BJ (cell line): ENCODE measurements at regions not wholly inside any gene's neighbourhood (a gene's known extent, or its start where the extent isn't known, plus 50 kb on each side); places are given as distances from the start of the nearest gene placed in this dataset.

Source experiments
- CTCF ChIA-PET: fragments of 350-600 bp; formaldehyde crosslinking; extraction: SDS; loops from one replicate; lab custom pipeline; 2021; ENCODE audit warnings: antibody characterized with exemption, inconsistent platforms; lab: Yijun Ruan, JAX
- POLR2A ChIA-PET: fragments of 300-600 bp; sonication (Branson Sonifier 250); formaldehyde crosslinking; extraction: SDS; loops from one replicate; lab custom pipeline; 2021; ENCODE audit warnings: antibody characterized with exemption; lab: Charles Lee
- DNase-seq: peaks from one replicate; pipeline ENCODE4 v3.0.0-alpha.2; 2011; ENCODE audit warnings: low read depth
- H3K27me3 ChIP-seq: 2 replicates; pipeline ENCODE4 v1.6.0; 2011; ENCODE audit warnings: low read length; ENCODE audit not compliant: control insufficient read depth, insufficient read depth
- H3K36me3 ChIP-seq: 2 replicates; pipeline ENCODE4 v1.5.1; 2011; ENCODE audit warnings: low read length; ENCODE audit not compliant: control insufficient read depth, insufficient read depth
- H3K4me3 ChIP-seq: 2 replicates; pipeline ENCODE4 v1.5.1; 2011; ENCODE audit warnings: low read depth, mild to moderate bottlenecking, control low read depth, low read length
- TF ChIP-seq, protein P1 (sequence below): IDR thresholded peaks from 2 replicates; pipeline ENCODE4 v1.5.1; 2011; ENCODE audit warnings: low read depth, mild to moderate bottlenecking, control low read depth, inconsistent platforms, low read length, moderate library complexity; ENCODE audit not compliant: insufficient read depth

DNA sequence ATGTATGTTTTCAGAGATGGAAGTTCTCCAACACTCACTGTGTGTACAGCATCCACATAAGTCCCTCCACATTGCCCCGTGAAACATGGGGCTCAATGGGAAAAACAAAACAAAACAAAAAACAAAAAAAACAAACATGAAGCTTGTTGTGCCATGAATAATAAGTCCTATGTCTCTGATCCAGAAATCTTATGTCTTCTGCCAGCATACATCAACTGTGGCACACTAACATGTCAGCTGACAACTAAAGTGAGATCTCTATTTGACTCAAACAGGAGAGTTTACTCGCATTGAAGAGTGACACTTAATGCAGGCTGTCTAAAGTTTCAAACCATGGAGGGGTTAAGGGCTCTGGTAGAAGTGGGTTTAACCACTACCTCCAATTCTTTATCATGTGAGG, 180.2 kb upstream of the ROBO1 start:
- H3K4me3 ChIP-seq, result no peak overlapping the region
- ChIA-PET POLR2A (no interaction called here), CTCF (no interaction called here)
- no peak for DNase-seq
- no peaks in the 10 kb centered on the region for H3K36me3 ChIP-seq
- TF ChIP-seq, protein P1, sequence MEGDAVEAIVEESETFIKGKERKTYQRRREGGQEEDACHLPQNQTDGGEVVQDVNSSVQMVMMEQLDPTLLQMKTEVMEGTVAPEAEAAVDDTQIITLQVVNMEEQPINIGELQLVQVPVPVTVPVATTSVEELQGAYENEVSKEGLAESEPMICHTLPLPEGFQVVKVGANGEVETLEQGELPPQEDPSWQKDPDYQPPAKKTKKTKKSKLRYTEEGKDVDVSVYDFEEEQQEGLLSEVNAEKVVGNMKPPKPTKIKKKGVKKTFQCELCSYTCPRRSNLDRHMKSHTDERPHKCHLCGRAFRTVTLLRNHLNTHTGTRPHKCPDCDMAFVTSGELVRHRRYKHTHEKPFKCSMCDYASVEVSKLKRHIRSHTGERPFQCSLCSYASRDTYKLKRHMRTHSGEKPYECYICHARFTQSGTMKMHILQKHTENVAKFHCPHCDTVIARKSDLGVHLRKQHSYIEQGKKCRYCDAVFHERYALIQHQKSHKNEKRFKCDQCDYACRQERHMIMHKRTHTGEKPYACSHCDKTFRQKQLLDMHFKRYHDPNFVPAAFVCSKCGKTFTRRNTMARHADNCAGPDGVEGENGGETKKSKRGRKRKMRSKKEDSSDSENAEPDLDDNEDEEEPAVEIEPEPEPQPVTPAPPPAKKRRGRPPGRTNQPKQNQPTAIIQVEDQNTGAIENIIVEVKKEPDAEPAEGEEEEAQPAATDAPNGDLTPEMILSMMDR, result no peak
- no peaks in the 10 kb centered on the region for H3K27me3 ChIP-seq

DNA sequence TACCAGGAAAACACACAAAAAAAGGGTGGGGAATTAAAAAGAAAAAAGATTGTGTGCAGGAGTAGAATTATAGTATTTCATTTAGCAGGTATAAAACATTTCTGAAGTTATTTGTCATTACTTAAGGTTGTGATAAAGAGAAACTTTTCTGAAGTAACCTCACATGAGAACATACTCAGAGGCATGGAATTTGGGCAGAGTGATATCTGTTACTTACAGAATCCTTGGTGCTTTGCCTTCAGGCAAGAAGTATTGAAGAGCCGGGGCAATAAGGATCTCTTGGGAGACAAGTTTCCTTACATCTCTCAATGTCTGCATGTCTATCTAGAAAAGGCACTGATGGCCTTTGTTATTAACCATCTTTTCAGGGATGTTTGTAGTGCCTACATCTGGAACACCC, 179.7 kb upstream of the ROBO1 start:
- TF ChIP-seq, protein P1, result no peak
- H3K36me3 ChIP-seq, result no peaks in the 10 kb centered on the region
- no peak for DNase-seq
- POLR2A ChIA-PET, result no interaction called here
- CTCF ChIA-PET, result no interaction called here
- no peaks in the 10 kb centered on the region for H3K27me3 ChIP-seq
- no peak overlapping the region for H3K4me3 ChIP-seq

DNA sequence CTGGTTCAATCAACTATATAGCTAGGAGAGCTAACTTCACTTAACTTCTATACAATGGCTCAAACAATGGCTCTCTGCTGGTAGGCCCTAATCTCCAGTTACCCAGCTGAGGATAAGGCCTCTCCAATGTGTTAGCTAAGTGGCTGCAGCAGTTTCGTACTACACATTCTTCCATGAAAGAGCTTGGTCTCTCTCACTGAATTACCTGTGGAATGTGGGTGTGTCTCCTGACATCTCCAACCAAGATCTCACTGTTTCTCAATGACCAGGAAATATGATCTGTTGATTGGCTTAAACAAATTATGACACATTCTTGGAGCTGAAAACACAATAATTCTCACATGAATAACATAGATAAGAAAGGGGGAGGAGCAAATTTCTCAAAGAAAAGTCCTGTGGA, 169.8 kb upstream of the ROBO1 start:
- Histone ChIP-seq H3K4me3 (no peak overlapping the region), H3K36me3 (no peaks in the 10 kb centered on the region), H3K27me3 (no peaks in the 10 kb centered on the region)
- DNase-seq, result no peak
- TF ChIP-seq, protein P1, result no peak
- POLR2A ChIA-PET, result no interaction called here
- CTCF ChIA-PET, result no interaction called here

DNA sequence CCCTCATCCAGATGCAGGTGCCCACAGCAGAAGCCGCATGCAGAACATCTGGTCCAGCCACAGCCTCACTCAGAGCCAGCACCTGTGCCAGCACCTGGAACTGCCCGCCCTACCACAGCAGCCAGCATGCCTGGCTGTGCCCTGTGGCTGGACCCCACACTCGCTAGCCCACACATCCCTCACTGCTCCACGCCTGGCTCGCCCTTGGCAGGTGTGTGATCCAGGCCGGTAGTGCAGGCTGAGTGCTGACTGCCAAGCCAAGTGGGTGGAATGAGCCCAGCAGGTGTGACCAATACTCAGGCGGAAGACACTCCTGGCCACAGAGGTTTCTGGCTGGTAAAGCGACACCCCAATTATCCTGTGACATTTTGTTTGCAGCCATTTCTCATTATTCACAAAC, 162.4 kb upstream of the ROBO1 start:
- TF ChIP-seq, protein P1, result no peak
- Histone ChIP-seq H3K27me3 (no peaks in the 10 kb centered on the region), H3K36me3 (no peaks in the 10 kb centered on the region), H3K4me3 (no peak overlapping the region)
- no peak for DNase-seq
- POLR2A ChIA-PET, result no interaction called here
- CTCF ChIA-PET, result no interaction called here

DNA sequence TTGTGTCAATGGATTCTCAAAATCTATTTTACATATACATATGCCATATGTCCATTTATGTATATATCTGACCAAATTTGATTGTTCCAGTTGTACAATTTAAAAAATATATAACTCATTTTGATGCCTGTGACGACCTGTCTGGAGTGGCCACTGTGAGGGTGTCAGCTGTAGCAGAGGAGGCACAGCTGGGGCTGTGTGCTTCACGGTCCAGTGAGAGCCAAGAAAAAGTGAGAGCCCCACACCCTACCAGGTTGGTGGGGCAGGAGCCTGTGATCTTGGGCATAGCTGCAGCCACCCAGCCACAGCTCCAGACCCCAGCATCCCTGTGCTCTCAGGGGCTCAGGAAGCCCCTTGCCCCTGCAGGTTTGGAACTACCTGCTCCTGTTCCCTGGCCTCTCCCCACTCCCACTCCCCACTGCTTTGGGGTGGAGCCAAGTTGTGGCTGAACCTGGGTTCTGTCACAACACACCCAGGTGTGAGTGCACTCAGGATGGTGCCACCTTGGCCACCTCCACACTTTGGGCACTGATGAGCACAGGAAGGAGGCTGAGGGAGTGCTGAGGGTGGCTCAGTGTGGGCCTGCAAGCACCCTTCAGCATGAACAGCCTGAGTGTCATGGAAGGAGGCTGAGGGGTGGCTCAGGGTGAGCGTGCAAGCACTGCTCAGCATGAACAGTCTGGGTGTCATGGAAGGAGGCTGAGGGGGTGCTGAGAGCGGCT, 161.1 kb upstream of the ROBO1 start:
- TF ChIP-seq, protein P1, result no peak

More for the DNA sequence above, 161.1 kb upstream of the ROBO1 start:
- Histone ChIP-seq H3K36me3 (no peaks in the 10 kb centered on the region), H3K27me3 (no peaks in the 10 kb centered on the region), H3K4me3 (no peak overlapping the region)
- no peak for DNase-seq
- CTCF ChIA-PET, result no interaction called here
- POLR2A ChIA-PET, result no interaction called here
